Hepatocyte (in vitro differentiated cells): ENCODE measurements at regions not wholly inside any gene's neighbourhood (a gene's known extent, or its start where the extent isn't known, plus 50 kb on each side); places are given as distances from the start of the nearest gene placed in this dataset.
"Not testable (repeated sequence)": the region's sequence is repeated elsewhere in the genome, so short reads cannot be mapped to it uniquely, and the experiment has no call there.

Experiments used
- DNase-seq: peaks from one replicate; pipeline ENCODE4 v3.0.0-alpha.2; 2016; ENCODE audit warnings: low spot score
- H2AFZ ChIP-seq: fragments of 200-600 bp; sonication (generic); 2 replicates; pipeline ENCODE4 v1.6.0; 2016; ENCODE audit warnings: antibody characterized with exemption, mild to moderate bottlenecking
- H3K27ac ChIP-seq: fragments of 200-600 bp; sonication (generic); 2 replicates; pipeline ENCODE4 v1.5.1; 2016; ENCODE audit warnings: mild to moderate bottlenecking
- H3K27me3 ChIP-seq: fragments of 200-600 bp; sonication (generic); 2 replicates; pipeline ENCODE4 v1.6.1; 2016
- H3K36me3 ChIP-seq: fragments of 200-600 bp; sonication (generic); replicated peaks from 2 replicates; pipeline ENCODE4 v1.5.1; 2016; ENCODE audit warnings: low read depth; ENCODE audit not compliant: insufficient read depth
- H3K4me1 ChIP-seq: fragments of 200-600 bp; sonication (generic); 2 replicates; pipeline ENCODE4 v1.5.1; 2016; ENCODE audit warnings: mild to moderate bottlenecking, moderate library complexity; ENCODE audit not compliant: insufficient read depth
- H3K4me2 ChIP-seq: fragments of 200-600 bp; sonication (generic); 2 replicates; pipeline ENCODE4 v1.6.0; 2016
- H3K4me3 ChIP-seq: fragments of 200-600 bp; sonication (generic); 2 replicates; pipeline ENCODE4 v1.5.1; 2016; ENCODE audit warnings: mild to moderate bottlenecking
- H3K79me2 ChIP-seq: fragments of 200-600 bp; sonication (generic); 2 replicates; pipeline ENCODE4 v1.6.0; 2017; ENCODE audit warnings: mild to moderate bottlenecking
- H3K9me2 ChIP-seq: fragments of 200-600 bp; sonication (generic); replicated peaks from 2 replicates; pipeline ENCODE4 v1.6.0; 2017; ENCODE audit warnings: mild to moderate bottlenecking; ENCODE audit not compliant: insufficient read depth
- H3K9me3 ChIP-seq: fragments of 200-600 bp; sonication (generic); 2 replicates; pipeline ENCODE4 v1.5.1; 2016; ENCODE audit warnings: low read depth, mild to moderate bottlenecking
- H4K20me1 ChIP-seq: fragments of 200-600 bp; sonication (generic); 2 replicates; pipeline ENCODE4 v1.6.0; 2016; ENCODE audit warnings: mild to moderate bottlenecking; ENCODE audit not compliant: insufficient read depth, poor library complexity, severe bottlenecking
- CTCF ChIP-seq: fragments of 200-600 bp; sonication (generic); IDR thresholded peaks from 2 replicates; pipeline ENCODE4 v1.5.1; 2016; ENCODE audit warnings: antibody characterized with exemption, mild to moderate bottlenecking; ENCODE audit not compliant: poor library complexity
- EZH2 ChIP-seq: fragments of 200-600 bp; sonication (generic); IDR thresholded peaks from 2 replicates; pipeline ENCODE4 v1.6.1; 2016; ENCODE audit warnings: antibody characterized with exemption, mild to moderate bottlenecking, borderline replicate concordance
- EZH2phosphoT487 ChIP-seq: fragments of 200-600 bp; sonication (generic); IDR thresholded peaks from one replicate; pipeline ENCODE4 v1.6.1; 2018; ENCODE audit warnings: antibody characterized with exemption, mild to moderate bottlenecking, low read depth, moderate library complexity; ENCODE audit not compliant: unreplicated experiment, severe bottlenecking
- WGBS: methylation state at CpG from one replicate; pipeline ENCODE4 v1.1.6; 2016; ENCODE audit warnings: low lambda C conversion rate; ENCODE audit errors: missing lambda C conversion rate; 5-methylcytosine and 5-hydroxymethylcytosine counted together

- H3K9me2 ChIP-seq, H3K4me1 ChIP-seq, H3K79me2 ChIP-seq, H3K9me3 ChIP-seq, H3K27me3 ChIP-seq, H2AFZ ChIP-seq, H3K4me3 ChIP-seq, DNase-seq, H3K27ac ChIP-seq, H3K4me2 ChIP-seq, H4K20me1 ChIP-seq, H3K36me3 ChIP-seq: not testable (repeated sequence)
- WGBS: 82% methylated on average over 2 of the region's 2 CpGs
Observed at GRCh38 chr7:131978118-131978517, 421.7 kb upstream of the PODXL start.

GRCh38 chr7:131976411-131976810 lies 420.0 kb upstream of the PODXL start:
- Histone ChIP-seq H3K4me1 (no peaks in the 10 kb centered on the region), H3K4me3 (no peak overlapping the region), H3K27ac (no peak overlapping the region), H2AFZ (no peak overlapping the region), H4K20me1 (no peaks in the 10 kb centered on the region), H3K9me3 (no peaks in the 10 kb centered on the region), H3K79me2 (no peaks in the 10 kb centered on the region), H3K9me2 (no peaks in the 10 kb centered on the region), H3K4me2 (no peak overlapping the region), H3K36me3 (no peaks in the 10 kb centered on the region), H3K27me3 (no peaks in the 10 kb centered on the region)
- TF ChIP-seq CTCF: no peak
- no peak for DNase-seq
- WGBS: 95% methylated on average over 3 of the region's 3 CpGs

DNA sequence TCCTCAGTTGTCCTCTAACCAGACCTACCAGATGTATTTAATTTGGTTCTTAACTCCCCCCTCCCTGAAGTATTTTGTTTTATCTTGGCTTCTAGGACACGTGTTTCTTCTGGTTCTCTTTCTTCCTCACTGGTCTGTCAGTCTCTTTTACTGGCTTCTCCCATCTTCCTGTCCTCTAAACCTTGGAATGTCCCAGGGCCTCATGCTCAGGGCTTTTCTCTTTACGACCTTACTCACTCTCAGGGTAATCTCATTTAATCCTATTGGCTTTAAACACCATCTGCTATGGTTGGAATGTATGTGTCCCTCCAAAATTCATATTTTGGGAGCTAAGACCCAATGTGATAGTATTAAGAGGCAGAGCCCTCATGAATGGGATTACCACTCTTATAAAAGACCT lies 418.2 kb upstream of the PODXL start:
- Histone ChIP-seq H3K4me3 (no peak overlapping the region), H3K27ac (no peak overlapping the region), H3K79me2 (no peaks in the 10 kb centered on the region), H3K27me3 (no peaks in the 10 kb centered on the region), H3K36me3 (no peaks in the 10 kb centered on the region), H3K4me2 (no peak overlapping the region), H3K4me1 (no peaks in the 10 kb centered on the region), H2AFZ (no peak overlapping the region), H4K20me1 (no peaks in the 10 kb centered on the region), H3K9me3 (no peaks in the 10 kb centered on the region), H3K9me2 (no peaks in the 10 kb centered on the region)
- TF ChIP-seq EZH2phosphoT487 (no peak), EZH2 (no peak), CTCF (no peak)
- DNase-seq: no peak
- WGBS: 26% methylated on average over 2 of the region's 2 CpGs

DNA sequence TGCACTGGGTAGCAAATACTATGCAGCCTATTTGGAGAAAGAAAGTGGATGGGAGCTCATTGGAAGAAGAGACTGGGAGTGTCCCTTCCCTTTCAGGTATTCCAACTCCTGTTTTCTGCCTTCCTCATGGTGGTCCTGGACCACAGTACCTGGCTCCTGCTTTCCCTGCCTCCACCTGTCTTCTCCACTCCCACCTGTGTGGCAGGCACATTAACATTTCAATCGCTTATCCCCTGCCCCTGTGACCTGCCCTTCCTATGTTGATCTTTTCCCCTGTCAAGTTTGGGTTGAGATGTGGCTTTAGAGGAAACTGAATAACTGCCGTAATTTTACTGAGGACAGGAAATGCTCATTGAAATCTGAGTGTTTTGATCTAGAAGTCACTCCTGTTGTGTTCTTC lies 415.8 kb upstream of the PODXL start:
- 67% methylated on average over 2 of the region's 2 CpGs for WGBS

DNA sequence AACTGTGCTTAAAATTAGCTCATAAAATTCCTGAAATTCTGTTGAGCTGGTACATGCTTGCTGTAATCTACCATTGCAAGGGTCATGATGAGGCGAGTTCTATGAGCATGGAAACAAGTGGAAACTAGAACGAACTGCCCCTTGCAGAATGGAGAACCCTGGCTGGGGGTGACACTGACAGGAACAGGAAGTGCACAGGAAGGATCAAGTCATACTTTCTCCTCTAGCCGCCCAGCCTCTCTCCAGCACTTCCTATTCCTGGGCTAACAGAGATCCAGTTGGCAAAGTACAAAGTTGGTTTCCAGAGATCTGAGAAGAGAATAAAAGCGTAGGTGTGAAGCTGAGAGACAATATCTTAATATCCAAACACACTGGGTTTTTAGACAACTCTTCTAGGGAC lies 414.2 kb upstream of the PODXL start:
- no peaks in the 10 kb centered on the region for H3K36me3 ChIP-seq
- no peak overlapping the region for H3K4me2 ChIP-seq
- H3K4me3 ChIP-seq: no peak overlapping the region
- no peaks in the 10 kb centered on the region for H4K20me1 ChIP-seq
- no peaks in the 10 kb centered on the region for H3K9me3 ChIP-seq
- H3K4me1 ChIP-seq: no peaks in the 10 kb centered on the region
- no peak overlapping the region for H3K27ac ChIP-seq
- DNase-seq: no peak
- WGBS: 84% methylated on average over 4 of the region's 4 CpGs
- no peak overlapping the region for H2AFZ ChIP-seq
- no peaks in the 10 kb centered on the region for H3K27me3 ChIP-seq
- no peaks in the 10 kb centered on the region for H3K9me2 ChIP-seq
- TF ChIP-seq EZH2phosphoT487: no peak
- no peak for TF ChIP-seq EZH2
- no peak for TF ChIP-seq CTCF
- H3K79me2 ChIP-seq: no peaks in the 10 kb centered on the region

More for the DNA sequence above, 415.8 kb upstream of the PODXL start:
- Histone ChIP-seq H3K36me3 (no peaks in the 10 kb centered on the region), H3K9me3 (no peaks in the 10 kb centered on the region), H3K4me3 (no peak overlapping the region), H3K4me1 (no peaks in the 10 kb centered on the region), H3K27me3 (no peaks in the 10 kb centered on the region), H4K20me1 (no peaks in the 10 kb centered on the region), H3K79me2 (no peaks in the 10 kb centered on the region), H2AFZ (no peak overlapping the region), H3K27ac (no peak overlapping the region), H3K4me2 (no peak overlapping the region), H3K9me2 (no peaks in the 10 kb centered on the region)
- DNase-seq: no peak
- TF ChIP-seq EZH2: no peak
